HCT116 (cell line): ENCODE measurements at regions not wholly inside any gene's neighbourhood (a gene's known extent, or its start where the extent isn't known, plus 50 kb on each side); places are given as distances from the start of the nearest gene placed in this dataset.

Source experiments
- CTCF ChIP-seq, 3 experiments: fragments of 200-600 bp in 1 of 3; sonication (generic) in 1 of 3; IDR thresholded peaks in 2 of 3; conservative IDR thresholded peaks in 1 of 3; 2 replicates each; pipeline ENCODE4 v1.5.1; 2012 to 2017; ENCODE audit warnings: low read depth in 2 of 3, low read length in 2 of 3, antibody characterized with exemption in 1 of 3, borderline replicate concordance in 1 of 3, control low read depth in 1 of 3, mild to moderate bottlenecking in 1 of 3, mixed read lengths in 1 of 3, mixed run types in 1 of 3, moderate library complexity in 1 of 3; ENCODE audit not compliant: insufficient read depth in 1 of 3
- POLR2A ChIP-seq: IDR thresholded peaks from 2 replicates; pipeline ENCODE4 v1.7.0; 2011; ENCODE audit warnings: borderline replicate concordance; ENCODE audit not compliant: insufficient read depth, insufficient read length; ENCODE audit errors: extremely low read depth
- REST ChIP-seq: IDR thresholded peaks from 2 replicates; pipeline ENCODE4 v1.6.1; 2012; ENCODE audit warnings: low read depth
- YY1 ChIP-seq: IDR thresholded peaks from 2 replicates; pipeline ENCODE4 v1.6.1; 2011; ENCODE audit warnings: low read length, low read depth, moderate library complexity, mild to moderate bottlenecking; ENCODE audit not compliant: insufficient replicate concordance; ENCODE audit errors: extremely low read depth
- ZNF274 ChIP-seq: fragments of 200-500 bp; sonication (Bioruptor generic); IDR thresholded peaks from 2 replicates; pipeline ENCODE4 v1.6.1; 2014; ENCODE audit warnings: mild to moderate bottlenecking, low read depth, low read length, inconsistent platforms

GRCh38 chr9:13901176-13901575 lies 412.8 kb downstream of the NFIB start:
- TF ChIP-seq CTCF (IDR thresholded peaks at IDR 0.05 in 2 of 3, conservative IDR thresholded peaks at IDR 0.05 in 1 of 3; ENCODE audit: borderline replicate concordance in 1 of 3, insufficient read depth in 1 of 3, low read depth in 2 of 3, low read length in 2 of 3): no peak
- TF ChIP-seq POLR2A: no peak
- no peak for TF ChIP-seq ZNF274
- no peak for TF ChIP-seq YY1
- no peak for TF ChIP-seq REST
